Fibroblast of the aortic adventitia (primary cell): ENCODE measurements at regions not wholly inside any gene's neighbourhood (a gene's known extent, or its start where the extent isn't known, plus 50 kb on each side); places are given as distances from the start of the nearest gene placed in this dataset.

Source experiments
- DNase-seq: peaks from one replicate; pipeline ENCODE4 v3.0.0-alpha.2; 2010; ENCODE audit warnings: low read depth
- H3K4me3 ChIP-seq: 2 replicates; pipeline ENCODE4 v1.5.1; 2011; ENCODE audit warnings: low read depth, mild to moderate bottlenecking, control low read depth, low read length, moderate library complexity
- CTCF ChIP-seq: IDR thresholded peaks from 2 replicates; pipeline ENCODE4 v1.5.1; 2011; ENCODE audit warnings: mild to moderate bottlenecking, low read length, control low read depth, inconsistent platforms; ENCODE audit not compliant: insufficient read depth

GRCh38 chr11:119889111-119889510 lies 160.1 kb upstream of the NECTIN1 start:
- DNase-seq: no peak
- H3K4me3 ChIP-seq: no peak overlapping the region
- TF ChIP-seq CTCF: no peak

GRCh38 chr11:119888119-119888518 lies 159.1 kb upstream of the NECTIN1 start:
- TF ChIP-seq CTCF: no peak
- no peak for DNase-seq
- H3K4me3 ChIP-seq: no peak overlapping the region

GRCh38 chr11:119886667-119887230 lies 157.7 kb upstream of the NECTIN1 start:
- DNase-seq: no peak
- TF ChIP-seq CTCF: no peak
- H3K4me3 ChIP-seq: no peak overlapping the region

- TF ChIP-seq CTCF: no peak
- H3K4me3 ChIP-seq: no peak overlapping the region
- no peak for DNase-seq
These were observed 157.0 kb upstream of the NECTIN1 start for GRCh38 chr11:119885861-119886567.

GRCh38 chr11:119885067-119885466 lies 156.1 kb upstream of the NECTIN1 start:
- no peak for TF ChIP-seq CTCF
- DNase-seq: no peak
- H3K4me3 ChIP-seq: no peak overlapping the region

GRCh38 chr11:119882316-119882715 lies 153.3 kb upstream of the NECTIN1 start:
- no peak overlapping the region for H3K4me3 ChIP-seq
- TF ChIP-seq CTCF: no peak
- DNase-seq: no peak

GRCh38 chr11:119880873-119881272 lies 151.9 kb upstream of the NECTIN1 start:
- no peak for TF ChIP-seq CTCF

More at GRCh38 chr11:119880873-119881272, 151.9 kb upstream of the NECTIN1 start:
- no peak for DNase-seq
- no peak overlapping the region for H3K4me3 ChIP-seq
